ENCODE measurements at regions not wholly inside any gene's neighbourhood (a gene's known extent, or its start where the extent isn't known, plus 50 kb on each side); places are given as distances from the start of the nearest gene placed in this dataset.

DNA sequence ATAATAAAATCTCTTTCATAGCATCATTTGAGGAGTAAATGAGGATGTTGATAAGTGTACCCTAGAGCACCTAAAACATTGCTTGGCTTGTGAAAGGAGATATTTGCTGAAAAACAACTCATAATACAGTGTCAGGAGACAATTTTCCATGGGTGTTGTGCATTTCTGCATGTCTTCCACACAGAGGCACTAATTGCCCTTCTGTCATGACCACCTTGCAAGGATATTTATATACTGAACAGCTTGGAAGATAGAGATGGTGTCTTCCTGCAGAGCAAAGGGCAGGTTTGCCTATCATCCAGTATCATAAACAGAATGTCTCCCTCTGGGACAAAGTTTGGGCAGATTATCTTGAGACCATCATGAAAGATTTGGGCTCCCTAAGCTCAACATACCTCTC lies 495.2 kb upstream of the LRRN3 start:
- TF ChIP-seq GATA3 (IDR thresholded peaks at IDR 0.05; ENCODE audit: low read depth, low read length) (no peak), GATA2 (IDR thresholded peaks at IDR 0.05; ENCODE audit: low read depth, low read length) (no peak)

Measured in SH-SY5Y (cell line).